ENCODE measurements at regions not wholly inside any gene's neighbourhood (a gene's known extent, or its start where the extent isn't known, plus 50 kb on each side); places are given as distances from the start of the nearest gene placed in this dataset.
A peak's percentile ranks its signal among the peaks of the same experiment; 100 is the strongest.
"Not testable (repeated sequence)": the region's sequence is repeated elsewhere in the genome, so short reads cannot be mapped to it uniquely, and the experiment has no call there.

GRCh38 chr13:99086267-99087097 is 108.6 kb upstream of the DOCK9 start:
- Histone ChIP-seq H3K27me3 (no peaks in the 10 kb centered on the region), H3K27ac (peak overlapping the region; percentile 93), H3K9me3 (no peaks in the 10 kb centered on the region), H3K4me3 (peak overlapping the region; percentile 98), H3K36me3 (no peaks in the 10 kb centered on the region), H3K4me1 (peaks cover 32% of the 10 kb centered on the region)
- 0% methylated on average over 21 of the region's 130 CpGs for WGBS
- peak in 1 of 2 donors; percentile 75 for DNase-seq (ENCODE audit: low spot score in 2 of 2)
- TF ChIP-seq POLR2AphosphoS5 (IDR thresholded peaks at IDR 0.05) (no peak), POLR2A (IDR thresholded peaks at IDR 0.05) (peak in 1 of 2 donors; percentile 53), EP300 (IDR thresholded peaks at IDR 0.05) (no peak)

GRCh38 chr13:99087098-99087953 is 109.5 kb upstream of the DOCK9 start:
- Histone ChIP-seq H3K27ac (peak overlapping the region; percentile 93), H3K4me3 (peak overlapping the region; percentile 98), H3K36me3 (no peaks in the 10 kb centered on the region), H3K27me3 (no peaks in the 10 kb centered on the region), H3K9me3 (no peaks in the 10 kb centered on the region), H3K4me1 (peaks cover 32% of the 10 kb centered on the region)
- DNase-seq (ENCODE audit: low spot score in 2 of 2), result peak; percentile 94
- under 1% methylated on average over 28 of the region's 92 CpGs for WGBS
- TF ChIP-seq POLR2A (IDR thresholded peaks at IDR 0.05), result peak in 1 of 2 donors; percentile 76
- TF ChIP-seq EP300 (IDR thresholded peaks at IDR 0.05), result no peak
- TF ChIP-seq, protein P1, sequence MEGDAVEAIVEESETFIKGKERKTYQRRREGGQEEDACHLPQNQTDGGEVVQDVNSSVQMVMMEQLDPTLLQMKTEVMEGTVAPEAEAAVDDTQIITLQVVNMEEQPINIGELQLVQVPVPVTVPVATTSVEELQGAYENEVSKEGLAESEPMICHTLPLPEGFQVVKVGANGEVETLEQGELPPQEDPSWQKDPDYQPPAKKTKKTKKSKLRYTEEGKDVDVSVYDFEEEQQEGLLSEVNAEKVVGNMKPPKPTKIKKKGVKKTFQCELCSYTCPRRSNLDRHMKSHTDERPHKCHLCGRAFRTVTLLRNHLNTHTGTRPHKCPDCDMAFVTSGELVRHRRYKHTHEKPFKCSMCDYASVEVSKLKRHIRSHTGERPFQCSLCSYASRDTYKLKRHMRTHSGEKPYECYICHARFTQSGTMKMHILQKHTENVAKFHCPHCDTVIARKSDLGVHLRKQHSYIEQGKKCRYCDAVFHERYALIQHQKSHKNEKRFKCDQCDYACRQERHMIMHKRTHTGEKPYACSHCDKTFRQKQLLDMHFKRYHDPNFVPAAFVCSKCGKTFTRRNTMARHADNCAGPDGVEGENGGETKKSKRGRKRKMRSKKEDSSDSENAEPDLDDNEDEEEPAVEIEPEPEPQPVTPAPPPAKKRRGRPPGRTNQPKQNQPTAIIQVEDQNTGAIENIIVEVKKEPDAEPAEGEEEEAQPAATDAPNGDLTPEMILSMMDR (IDR thresholded peaks at IDR 0.05), result peak in 1 of 2 donors; percentile 22
- peak in 1 of 3 donors; percentile 43 for TF ChIP-seq POLR2AphosphoS5 (IDR thresholded peaks at IDR 0.05)

DNA sequence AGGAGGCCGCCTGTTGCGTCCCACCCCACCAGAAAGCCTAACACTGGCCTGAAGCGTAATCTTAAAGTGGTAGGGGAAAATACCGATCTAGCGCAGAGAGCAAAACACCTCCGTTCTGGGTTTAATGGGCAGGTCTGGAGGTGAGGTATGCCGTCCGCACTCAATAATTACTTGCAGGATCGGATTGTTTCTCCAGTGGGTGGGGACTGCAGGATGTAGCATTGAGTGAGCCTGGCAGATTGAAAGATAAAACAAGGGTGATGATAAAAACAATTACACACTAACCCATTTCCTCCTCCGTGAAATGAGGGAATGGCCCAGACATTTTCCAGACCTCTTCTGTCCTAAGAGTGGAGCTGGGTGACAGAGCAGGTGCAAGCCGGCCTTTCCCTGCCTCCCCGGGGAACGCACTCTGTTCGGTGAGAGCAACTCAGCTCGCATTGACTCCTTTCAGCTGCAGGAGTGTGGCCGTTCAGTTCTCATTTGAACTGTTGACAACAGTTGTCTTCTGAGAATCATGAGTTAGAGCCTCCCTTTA is 110.2 kb upstream of the DOCK9 start:
- whole genome bisulfite sequencing, result 10% methylated on average over 16 of the region's 16 CpGs
- no peak for DNase-seq (ENCODE audit: low spot score in 2 of 2)
- Histone ChIP-seq H3K4me3 (peak overlapping the region; percentile 98), H3K4me1 (peaks cover 32% of the 10 kb centered on the region), H3K27ac (peak overlapping the region; percentile 93), H3K36me3 (no peaks in the 10 kb centered on the region), H3K9me3 (no peaks in the 10 kb centered on the region), H3K27me3 (no peaks in the 10 kb centered on the region)
- TF ChIP-seq EP300 (IDR thresholded peaks at IDR 0.05) (no peak), POLR2A (IDR thresholded peaks at IDR 0.05) (no peak), POLR2AphosphoS5 (IDR thresholded peaks at IDR 0.05) (no peak)
- TF ChIP-seq, protein P1 (IDR thresholded peaks at IDR 0.05), result no peak

GRCh38 chr13:99093997-99094396 is 106.7 kb upstream of the UBAC2 start:
- no peak for DNase-seq (ENCODE audit: low spot score in 2 of 2)
- Histone ChIP-seq H3K9me3 (no peaks in the 10 kb centered on the region), H3K27ac (no peak overlapping the region), H3K4me1 (no peaks in the 10 kb centered on the region), H3K27me3 (no peaks in the 10 kb centered on the region), H3K4me3 (no peak overlapping the region), H3K36me3 (no peaks in the 10 kb centered on the region)
- WGBS, result 94% methylated on average over 3 of the region's 3 CpGs
- TF ChIP-seq, protein P1 (IDR thresholded peaks at IDR 0.05), result no peak
- TF ChIP-seq EP300 (IDR thresholded peaks at IDR 0.05) (no peak), POLR2A (IDR thresholded peaks at IDR 0.05) (no peak), POLR2AphosphoS5 (IDR thresholded peaks at IDR 0.05) (no peak)

- H3K4me3 ChIP-seq; DNase-seq (ENCODE audit: low spot score in 2 of 2); H3K27ac ChIP-seq; H3K27me3 ChIP-seq; H3K36me3 ChIP-seq; H3K4me1 ChIP-seq; H3K9me3 ChIP-seq: not testable (repeated sequence)
- WGBS, result 71% methylated on average over 5 of the region's 5 CpGs
These were observed 98.8 kb upstream of the UBAC2 start for GRCh38 chr13:99101831-99102230.

- Histone ChIP-seq H3K27me3 (peaks cover 3% of the 10 kb centered on the region), H3K4me3 (no peak overlapping the region), H3K36me3 (no peaks in the 10 kb centered on the region), H3K4me1 (no peaks in the 10 kb centered on the region), H3K27ac (no peak overlapping the region), H3K9me3 (no peaks in the 10 kb centered on the region)
- TF ChIP-seq POLR2A (IDR thresholded peaks at IDR 0.05) (no peak), POLR2AphosphoS5 (IDR thresholded peaks at IDR 0.05) (no peak), EP300 (IDR thresholded peaks at IDR 0.05) (no peak)
- TF ChIP-seq, protein P1 (IDR thresholded peaks at IDR 0.05), result no peak
- no peak for DNase-seq (ENCODE audit: low spot score in 2 of 2)
- 50% methylated on average over 7 of the region's 7 CpGs for WGBS
These were observed 97.1 kb upstream of the UBAC2 start for GRCh38 chr13:99103536-99103935.

Measured in suprapubic skin (tissue), 4 donors.